ENCODE measurements at regions not wholly inside any gene's neighbourhood (a gene's known extent, or its start where the extent isn't known, plus 50 kb on each side); places are given as distances from the start of the nearest gene placed in this dataset.
"Not testable (repeated sequence)": the region's sequence is repeated elsewhere in the genome, so short reads cannot be mapped to it uniquely, and the experiment has no call there.

DNA sequence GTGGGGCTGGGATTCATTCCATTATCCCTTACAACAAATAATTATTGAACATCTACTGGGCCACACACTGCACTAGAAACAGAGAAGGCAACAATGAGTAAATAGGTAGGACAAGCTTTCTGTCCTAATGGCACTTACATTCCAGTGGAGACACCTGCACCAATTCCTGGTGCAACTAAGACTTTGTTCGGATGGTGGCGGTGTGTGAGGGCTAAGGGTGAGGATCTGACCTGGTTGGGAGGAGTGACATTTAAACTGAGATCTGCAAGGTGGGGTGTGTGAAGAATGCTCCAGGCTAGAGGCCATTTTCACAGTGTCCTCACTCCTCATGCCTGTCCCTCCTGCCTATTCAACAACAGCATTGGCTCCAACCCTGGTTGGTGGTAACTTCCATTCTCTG, 510.0 kb downstream of the XYLT1 start:
- no peak for DNase-seq

DNA sequence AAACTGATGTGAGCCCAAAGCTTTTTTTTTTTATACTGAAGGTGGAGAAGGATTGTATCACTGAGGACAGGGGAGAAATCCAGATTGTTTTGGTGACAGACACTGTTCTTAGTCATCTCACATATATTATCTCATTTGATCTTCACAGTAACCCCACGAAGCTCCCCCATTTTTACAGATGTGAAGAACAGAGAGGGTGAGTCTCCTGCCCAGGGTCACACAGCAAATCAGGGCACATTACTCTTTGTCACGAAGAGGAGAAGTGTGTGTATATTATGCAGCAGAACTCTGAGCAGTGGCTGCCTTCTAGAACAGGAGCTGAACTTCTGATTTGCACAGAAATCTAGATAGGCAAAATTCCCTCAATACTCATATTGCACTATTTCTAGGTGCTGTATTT, 504.3 kb downstream of the XYLT1 start:
- DNase-seq: no peak

DNA sequence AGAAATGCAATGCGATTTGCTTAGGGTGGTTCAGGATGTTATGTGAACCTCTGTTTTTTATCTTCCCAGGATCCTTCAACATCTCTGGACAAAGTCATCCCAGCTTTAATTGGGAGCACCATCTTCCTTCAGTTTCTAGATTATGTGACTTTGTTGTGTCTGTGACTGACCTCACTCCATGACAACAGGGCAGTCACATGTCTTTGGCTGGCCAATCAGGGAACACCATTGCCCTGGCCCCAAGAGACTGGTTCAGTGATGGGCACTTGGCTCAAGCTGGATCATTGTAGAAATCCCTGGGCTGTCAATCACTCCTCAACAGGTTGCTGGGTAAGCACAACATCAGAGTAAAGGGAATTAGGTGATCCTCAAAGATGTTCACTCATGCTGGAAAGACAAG, 499.7 kb downstream of the XYLT1 start:
- DNase-seq: no peak

DNA sequence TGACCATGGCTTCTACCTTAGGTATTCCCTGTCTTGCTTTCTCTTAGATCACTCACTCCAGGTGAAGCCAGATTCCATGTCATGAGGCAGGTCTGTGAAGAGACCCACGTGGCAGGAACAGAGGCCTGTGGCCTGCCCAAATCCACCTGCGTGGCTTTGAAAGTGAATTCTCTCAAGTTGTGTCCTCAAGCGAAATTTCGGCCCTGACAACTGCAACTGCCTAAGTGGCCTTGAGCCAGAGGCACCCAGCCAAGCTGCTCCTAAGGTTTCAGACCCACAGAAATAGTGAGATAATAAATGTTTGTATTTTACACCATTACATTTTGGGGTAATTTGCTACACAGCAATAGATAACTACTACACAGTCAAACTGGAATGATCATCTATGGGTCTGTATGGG, 497.9 kb downstream of the XYLT1 start:
- DNase-seq: no peak

DNA sequence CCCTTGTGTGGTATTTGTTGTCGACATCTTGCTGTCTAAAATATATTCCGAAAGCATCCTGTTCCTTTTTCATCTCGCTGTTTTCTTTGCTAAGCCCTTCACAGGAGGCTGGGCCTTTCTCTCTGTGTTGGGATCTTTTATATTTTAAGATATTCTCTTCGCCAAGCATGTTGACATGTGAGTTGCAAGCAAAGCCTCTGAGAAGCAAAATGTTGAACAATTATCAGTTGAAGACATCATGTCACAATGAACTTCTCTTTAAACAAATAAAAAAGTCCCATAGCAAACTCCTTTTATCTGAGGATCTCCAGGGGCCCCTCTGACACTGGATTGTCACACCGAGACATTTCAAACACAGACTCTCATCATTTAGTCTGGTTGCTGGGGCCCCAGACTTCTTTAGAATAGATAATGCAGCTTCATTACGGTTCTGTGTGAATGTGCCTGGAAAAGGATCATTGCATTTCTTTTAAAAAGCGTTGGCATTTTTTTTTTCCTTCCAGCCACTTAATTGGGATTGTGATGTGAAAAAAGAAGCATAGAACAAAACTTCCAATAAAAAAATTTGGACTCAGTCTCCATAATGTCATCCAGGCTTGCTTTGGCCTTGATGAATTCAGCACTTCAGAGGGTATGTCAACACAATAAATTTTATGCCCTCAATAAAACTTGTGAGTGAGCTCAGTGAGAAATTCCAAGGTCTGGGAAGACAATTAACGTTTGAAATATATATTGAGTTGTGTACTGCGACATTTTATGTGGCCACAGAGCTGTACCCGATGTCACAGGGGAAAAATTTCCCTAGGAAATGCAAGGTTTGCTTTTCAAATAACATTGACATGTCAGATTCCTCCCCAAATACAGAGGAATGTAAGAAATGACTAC, 496.8 kb downstream of the XYLT1 start:
- DNase-seq: no peak

DNA sequence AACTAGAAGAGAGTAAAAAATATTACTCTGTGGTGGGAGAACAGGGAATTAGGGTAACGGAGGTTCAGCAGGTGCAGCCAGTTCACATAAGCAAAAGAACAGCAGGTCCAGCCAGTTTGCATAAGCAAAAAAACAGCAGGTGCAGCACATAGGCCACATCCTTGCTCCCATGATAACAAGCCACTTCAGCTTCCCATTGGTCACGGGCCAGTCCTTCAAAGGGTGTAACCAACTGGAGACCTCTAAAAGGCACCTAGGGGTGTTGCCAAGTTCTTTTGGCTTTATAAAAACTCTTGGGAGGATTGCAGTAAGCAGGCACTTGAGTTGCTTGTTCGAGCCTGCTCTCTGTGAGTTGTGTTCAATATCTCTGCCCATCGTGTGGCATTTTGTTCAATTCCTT, 488.1 kb downstream of the XYLT1 start:
- DNase-seq: no peak

DNA sequence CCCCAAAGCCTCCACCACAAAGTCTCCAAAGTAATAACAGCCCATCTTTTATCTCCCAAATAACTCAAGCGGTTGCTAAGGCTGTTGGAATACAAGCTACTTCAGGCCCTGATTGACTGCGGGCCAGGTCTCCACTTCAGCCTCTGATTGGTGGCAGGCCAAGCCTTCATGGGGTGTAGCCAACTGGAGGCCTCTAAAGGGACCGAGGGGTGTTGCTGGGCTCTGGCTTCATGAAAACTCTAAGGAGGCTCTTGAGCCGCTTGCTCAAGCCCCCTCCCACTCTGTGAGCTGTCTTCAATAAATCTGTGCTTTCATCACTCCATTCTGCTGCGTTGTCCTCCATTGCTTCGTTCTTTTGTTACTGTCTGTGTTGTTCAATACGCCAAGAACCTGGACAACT, 487.2 kb downstream of the XYLT1 start:
- DNase-seq: no peak

DNA sequence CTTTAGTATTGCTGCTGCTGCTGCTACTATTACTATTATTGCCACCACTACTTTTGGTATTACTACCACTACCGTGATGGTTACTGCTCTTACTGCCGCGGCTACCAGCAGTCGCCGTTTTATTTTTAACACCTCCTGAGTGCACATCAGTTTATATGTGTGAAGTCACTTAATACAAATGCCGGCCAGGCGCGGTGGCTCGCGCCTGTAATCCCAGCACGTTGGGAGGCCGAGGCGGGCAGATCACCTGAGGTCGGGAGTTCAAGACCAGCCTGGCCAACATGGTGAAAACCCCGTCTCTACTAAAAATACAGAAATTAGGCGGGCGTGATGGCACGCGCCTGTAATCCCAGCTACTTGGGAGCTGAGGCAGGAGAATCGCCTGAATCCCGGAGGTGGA, 486.7 kb downstream of the XYLT1 start:
- not testable (repeated sequence) for DNase-seq

DNA sequence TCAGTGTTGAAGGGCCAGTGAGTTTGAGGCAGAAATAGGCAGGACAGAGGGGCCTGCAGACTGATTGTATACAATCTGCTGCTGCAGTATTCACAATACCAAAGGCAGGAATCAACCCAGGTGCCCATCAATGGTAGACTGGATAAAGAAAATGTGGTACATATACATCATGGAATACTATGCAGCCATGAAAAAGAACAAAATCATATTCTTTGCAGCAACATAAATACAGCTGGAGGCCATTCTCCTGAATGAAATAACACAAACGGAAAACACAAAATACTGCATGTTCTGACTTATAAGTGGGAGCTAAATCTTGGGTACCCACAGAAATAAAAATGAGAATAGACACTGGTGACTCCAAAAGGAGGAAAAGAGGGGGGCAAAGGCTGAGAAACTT, 485.1 kb downstream of the XYLT1 start:
- DNase-seq: no peak

DNA sequence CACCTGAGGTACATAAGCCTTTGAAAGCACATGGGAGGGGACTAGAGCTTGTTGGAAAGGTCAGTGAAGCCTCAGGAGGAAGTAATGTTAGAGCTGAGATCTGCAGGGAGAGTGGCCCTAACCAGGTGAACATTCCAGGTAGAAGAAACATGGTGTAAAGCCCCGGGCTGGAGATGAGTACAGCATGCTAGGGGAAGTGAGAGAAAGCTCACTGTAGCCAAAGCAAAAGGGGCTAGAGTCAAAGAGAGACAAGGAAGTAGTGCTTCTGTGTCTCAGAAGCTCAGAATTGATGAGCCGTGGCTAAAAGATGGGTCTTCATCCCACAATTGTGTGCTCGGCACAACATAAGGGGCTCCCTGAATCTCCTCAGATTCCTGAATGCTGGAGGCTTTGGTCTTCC, 481.8 kb downstream of the XYLT1 start:
- no peak for DNase-seq

DNA sequence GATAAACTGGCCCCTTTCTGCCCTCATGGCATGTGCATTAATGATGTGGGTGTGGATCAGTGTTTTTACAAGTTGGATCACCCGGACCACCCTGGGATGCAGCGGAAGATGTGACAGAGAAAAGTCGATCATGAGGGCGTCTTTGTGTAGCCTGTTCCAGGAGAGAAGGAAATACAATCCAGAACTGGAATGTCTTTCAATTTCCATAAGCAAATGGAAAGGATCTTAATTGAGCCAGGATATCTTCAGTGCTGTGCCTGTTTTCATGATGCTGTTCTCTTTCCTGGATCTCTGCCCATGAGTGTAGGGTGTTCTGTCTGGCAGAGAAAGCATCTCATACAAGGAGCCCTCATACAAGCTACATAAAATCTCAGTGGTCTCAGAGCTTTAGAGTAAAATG, 481.4 kb downstream of the XYLT1 start:
- no peak for DNase-seq

DNA sequence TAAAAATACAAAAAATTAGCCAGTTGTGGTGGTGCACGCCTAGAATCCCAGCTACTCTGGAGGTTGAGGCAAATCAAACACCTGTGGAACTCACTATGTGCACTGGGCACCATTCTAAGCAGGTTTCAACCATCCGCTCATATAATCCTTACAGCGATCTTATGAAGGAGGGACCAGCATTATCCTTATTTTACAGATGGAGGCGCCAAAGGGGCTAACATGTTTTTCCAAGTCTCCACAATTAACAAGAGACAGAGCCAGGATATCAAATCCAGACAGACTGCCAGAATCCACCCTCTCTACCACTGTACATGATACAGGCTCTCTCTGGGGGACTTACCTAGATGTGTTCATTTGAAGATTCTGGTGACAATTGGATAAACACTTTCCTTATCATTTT, 479.0 kb downstream of the XYLT1 start:
- no peak for DNase-seq

DNA sequence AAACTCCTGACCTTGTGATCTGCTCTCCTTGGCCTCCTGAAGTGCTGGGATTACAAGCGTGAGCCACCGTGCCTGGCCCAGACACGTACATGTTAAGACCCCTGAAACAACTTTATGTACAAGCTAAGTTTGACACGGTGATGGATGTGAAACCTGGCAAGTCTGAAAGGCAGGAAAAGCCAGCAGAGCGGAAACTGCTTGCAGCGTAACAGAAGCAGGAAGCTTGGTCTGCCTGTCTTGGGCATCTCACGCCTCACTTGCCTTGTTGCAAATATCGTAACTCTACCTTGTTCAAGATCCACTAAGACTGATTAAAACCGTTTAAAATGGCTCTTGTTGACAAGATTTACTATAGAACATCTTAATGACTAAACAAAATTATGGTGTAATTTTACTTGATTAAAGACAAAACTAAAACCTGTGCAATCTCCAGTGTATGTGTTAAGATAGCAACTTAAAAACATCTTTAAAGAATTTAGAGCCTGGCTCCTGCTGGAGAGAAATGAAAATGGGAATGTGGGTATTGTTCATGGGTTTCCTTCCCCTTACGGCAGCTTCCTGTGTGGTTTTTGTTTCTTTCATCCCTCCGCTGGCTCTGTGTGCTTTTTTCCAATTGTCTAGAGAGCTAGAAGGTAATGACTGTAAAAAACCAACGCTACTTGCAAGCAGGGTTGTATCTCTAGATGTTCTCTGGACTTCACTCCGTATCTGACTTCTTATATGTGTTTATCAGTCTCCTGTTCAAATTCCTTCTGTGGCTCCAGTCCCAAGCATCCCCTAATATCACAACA, 477.6 kb downstream of the XYLT1 start:
- no peak for DNase-seq

DNA sequence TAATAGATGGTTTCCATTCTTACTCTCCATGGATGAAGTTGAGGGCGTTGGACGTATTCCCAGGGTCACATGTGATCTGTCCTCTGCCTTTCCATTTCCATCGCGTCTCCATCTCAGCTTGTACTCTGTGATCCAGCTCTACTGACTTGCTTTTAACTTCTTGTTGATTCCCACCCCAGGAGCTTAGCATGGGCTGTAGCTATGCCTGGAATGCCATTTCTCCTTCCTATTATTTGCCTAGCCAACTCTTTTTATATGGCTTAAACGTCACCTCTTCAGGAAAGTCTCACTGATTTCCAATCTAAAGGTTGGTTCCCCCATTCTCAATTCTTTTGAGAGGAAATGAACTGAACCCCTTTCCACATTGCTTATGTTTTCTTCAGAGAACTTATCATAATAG, 475.9 kb downstream of the XYLT1 start:
- DNase-seq: no peak

DNA sequence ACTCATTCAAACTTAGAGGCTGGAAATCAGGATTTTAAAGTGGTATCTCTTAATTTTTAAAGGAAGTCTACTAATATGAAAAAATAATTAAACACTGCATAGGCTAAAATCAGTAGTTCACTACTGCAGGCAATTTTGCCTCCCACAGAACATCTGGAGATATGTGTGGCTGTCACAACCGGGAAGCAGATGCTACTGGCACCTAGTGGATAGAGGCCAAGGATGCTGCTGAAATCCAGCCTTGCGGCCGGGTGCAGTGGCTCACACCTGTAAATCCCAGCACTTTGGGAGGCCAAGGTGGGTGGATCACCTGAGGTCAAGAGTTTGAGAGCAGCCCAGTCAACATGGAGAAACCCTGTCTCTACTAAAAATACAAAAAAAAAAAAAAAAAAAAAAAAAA, 473.9 kb downstream of the XYLT1 start:
- no peak for DNase-seq

DNA sequence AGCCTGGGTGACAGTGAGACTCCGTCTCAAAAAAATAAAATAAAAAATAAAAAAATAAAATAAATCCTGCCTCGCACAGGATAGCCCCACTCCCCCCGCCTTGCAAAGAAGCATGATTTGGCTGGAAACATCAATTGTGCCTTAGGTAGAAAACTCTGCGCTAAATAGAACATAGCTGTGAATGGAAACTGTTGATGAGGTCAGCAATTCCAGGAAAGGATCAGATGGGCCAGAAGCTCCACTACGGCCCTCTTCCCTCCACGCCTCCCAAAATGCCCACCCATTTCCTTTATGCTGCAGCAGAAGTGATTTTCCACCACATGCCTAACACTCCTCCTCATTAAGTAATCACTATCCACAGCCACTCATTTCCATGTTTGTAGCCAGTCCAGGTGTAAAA, 473.4 kb downstream of the XYLT1 start:
- DNase-seq: no peak

DNA sequence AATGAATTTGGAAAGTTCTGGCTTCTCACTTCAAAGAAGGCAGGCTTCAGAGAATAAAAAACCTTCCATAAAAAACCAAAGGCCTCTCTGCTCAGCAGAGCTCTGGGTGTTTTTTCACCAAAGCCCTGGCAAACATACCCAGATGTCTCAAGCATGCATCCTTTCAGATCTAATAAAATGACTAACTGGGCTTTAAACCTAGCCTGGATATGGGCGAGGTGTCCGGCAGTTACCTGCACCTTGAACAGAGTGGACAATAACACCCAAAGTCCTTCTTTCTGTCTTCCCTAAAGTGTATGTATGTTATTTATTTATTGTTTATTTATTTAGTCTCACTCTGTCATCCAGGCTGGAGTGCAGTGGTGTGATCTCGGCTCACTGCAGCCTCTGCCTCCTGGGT, 469.3 kb downstream of the XYLT1 start:
- no peak for DNase-seq

DNA sequence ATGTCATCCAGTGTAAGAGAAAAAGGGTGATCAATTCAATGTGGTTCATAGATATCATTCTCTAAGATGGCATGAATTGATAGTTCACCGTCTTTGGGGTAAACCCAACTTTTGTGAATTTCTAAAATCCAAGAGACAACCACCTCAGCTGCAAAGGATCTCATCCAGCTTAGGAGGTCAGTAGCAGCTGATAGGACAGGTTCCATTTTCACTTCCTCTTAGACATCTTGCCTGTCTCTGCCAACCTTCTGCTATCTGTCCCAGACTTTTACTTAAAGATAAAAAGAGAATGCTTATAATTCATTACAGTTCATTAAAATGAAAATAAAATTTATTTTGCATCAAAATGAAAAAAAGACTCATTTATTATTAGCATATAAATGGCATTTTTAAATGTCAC, 468.2 kb downstream of the XYLT1 start:
- DNase-seq: no peak

DNA sequence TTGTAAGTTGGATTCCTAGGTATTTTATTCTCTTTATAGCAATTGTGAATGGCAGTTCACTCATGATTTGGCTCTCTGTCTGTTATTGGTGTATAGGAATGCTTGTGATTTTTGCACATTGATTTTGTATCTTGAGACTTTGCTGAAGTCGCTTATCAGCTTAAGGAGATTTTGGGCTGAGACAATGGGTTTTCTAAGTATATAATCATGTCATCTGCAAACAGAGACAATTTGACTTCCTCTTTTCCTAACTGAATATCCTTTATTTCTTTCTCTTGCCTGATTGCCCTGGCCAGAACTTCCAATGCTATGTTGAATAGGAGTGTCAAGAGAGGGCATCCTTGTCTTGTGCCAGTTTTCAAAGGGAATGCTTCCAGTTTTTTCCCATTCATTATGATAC, 464.8 kb downstream of the XYLT1 start:
- not testable (repeated sequence) for DNase-seq

DNA sequence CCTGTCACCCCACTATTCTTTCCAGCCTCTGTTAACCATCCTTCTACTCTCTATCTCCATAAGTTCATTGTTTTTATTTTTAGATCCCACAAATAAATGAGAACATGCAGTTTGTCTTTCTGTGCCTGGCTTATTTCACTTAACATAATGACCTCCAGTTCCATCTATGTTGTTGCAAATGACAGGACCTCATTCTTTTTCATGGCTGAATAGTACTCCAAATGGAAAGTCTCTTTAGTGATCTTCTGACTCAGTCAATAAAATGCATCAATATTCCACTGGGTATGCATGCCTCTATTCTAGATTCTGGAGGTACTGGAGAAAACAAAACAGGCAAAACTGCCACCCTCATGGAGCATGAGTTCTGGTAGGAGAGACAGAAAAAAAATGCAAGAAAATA, 459.0 kb downstream of the XYLT1 start:
- DNase-seq: no peak

DNA sequence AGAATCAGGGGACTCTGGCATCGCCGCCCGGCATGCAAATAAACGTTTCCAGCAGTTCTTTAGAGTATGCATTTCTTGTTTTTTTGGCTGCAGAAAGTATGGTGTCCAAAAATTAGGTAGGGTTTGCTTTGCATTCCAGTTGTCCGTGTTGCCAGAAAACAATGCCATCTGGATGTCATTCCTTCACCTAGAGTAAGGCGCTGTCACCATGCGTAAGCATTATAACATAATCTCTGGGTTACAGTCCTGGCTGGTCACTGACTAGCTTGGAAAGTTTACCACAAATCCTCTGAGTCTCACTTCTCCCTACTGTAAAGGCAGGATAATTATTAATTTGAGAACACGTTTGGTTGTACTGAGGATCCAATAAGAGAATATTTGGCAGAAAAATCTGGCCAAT, 457.7 kb downstream of the XYLT1 start:
- DNase-seq: no peak

DNA sequence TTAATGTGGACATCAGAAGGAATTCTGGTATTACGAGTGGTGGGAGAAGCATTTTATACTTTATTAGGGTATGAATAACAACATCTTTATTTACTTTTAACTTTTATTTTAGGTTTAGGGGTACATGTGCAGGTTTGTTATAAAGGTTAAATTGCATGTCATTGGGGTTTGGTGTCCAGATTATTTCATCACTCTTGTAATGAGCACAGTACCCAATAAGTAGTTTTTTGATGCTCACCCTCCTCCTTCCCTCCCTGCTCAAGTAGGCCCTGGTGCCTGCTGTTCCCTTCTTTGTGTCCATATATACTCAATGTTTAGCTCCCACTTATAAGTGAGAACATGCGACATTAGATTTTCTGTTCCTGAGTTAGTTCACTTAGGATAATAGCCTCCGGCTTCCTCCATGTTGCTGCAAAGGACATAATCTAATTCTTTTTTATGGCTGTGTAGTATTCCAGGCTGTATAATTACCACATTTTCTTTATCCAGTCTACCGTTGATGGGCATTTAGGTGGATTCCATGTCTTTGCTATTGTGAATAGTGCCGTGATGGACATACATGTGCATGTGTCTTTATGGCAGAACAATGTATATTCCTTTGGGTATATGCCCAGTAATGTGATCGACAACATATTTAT, 456.2 kb downstream of the XYLT1 start:
- no peak for DNase-seq

DNA sequence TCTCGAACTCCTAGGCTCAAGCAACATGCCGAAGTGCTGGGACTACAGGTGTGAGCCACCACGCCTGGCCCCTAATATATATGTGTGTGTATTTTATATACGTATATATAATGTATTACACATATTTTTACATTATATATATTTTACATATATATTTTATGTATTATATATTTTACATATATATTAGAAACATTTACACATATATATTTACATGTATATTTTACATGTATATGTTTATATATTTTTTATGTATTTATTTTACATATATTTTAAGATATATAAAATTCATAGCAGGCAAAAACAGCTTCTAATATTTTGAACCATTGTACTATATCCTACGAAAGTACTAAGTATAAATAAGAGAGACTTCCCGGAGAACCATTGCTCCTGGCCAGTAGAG, 455.1 kb downstream of the XYLT1 start:
- no peak for DNase-seq

DNA sequence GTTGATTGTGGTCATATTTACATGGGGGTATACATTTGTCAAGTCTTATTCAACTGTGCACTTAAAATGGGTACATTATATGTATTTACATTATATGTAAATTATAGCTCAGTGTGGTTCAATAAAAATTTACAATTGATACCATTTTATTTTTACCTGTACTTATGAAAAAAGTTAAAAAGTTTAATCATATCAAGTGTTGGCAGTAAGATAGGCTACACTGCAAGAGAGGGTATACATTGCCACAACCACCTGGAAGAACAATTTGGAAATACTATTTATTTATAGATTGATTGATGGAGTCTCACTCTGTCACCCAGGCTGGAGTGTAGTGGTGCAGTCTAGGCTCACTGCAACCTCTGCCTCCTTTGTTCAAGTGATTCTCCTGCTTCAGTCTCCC, 453.3 kb downstream of the XYLT1 start:
- DNase-seq: no peak
